ENCODE measurements at regions not wholly inside any gene's neighbourhood (a gene's known extent, or its start where the extent isn't known, plus 50 kb on each side); places are given as distances from the start of the nearest gene placed in this dataset.

DNA sequence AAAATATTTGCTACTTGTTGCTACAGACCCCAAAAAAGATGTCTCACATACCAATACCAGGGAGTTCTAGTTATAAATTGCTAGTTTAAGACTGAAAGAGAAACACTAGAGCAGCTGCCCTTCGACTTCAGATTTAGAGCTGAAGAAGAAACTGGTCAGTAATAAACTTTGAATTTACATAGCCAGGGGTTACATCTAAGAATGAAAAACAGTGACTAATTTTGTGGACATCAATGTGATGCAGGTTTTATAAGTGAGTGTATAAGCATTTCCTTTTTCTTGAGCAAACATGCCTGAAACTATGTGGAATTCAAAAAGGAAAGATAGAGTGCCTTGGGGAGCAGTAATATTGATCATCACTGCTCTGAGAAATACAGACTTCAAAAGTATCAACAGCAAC lies 724.9 kb upstream of the MIR17HG start:
- TF ChIP-seq, protein P1, sequence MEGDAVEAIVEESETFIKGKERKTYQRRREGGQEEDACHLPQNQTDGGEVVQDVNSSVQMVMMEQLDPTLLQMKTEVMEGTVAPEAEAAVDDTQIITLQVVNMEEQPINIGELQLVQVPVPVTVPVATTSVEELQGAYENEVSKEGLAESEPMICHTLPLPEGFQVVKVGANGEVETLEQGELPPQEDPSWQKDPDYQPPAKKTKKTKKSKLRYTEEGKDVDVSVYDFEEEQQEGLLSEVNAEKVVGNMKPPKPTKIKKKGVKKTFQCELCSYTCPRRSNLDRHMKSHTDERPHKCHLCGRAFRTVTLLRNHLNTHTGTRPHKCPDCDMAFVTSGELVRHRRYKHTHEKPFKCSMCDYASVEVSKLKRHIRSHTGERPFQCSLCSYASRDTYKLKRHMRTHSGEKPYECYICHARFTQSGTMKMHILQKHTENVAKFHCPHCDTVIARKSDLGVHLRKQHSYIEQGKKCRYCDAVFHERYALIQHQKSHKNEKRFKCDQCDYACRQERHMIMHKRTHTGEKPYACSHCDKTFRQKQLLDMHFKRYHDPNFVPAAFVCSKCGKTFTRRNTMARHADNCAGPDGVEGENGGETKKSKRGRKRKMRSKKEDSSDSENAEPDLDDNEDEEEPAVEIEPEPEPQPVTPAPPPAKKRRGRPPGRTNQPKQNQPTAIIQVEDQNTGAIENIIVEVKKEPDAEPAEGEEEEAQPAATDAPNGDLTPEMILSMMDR (IDR thresholded peaks at IDR 0.05; ENCODE audit: low read depth, low read length, poor library complexity, severe bottlenecking), result no peak
- TF ChIP-seq EZH2phosphoT487 (IDR thresholded peaks at IDR 0.05; ENCODE audit: borderline replicate concordance, low read length), result no peak
